Stimulated activated naive CD8-positive, alpha-beta T cell treated with anti-CD3 and anti-CD28 coated beads, Interleukin-15, amount 100 ng/mL, for 72 hours (primary cell): ENCODE measurements at regions not wholly inside any gene's neighbourhood (a gene's known extent, or its start where the extent isn't known, plus 50 kb on each side); places are given as distances from the start of the nearest gene placed in this dataset.

Source experiments
- ATAC-seq: fragments of 150-1000 bp; cut with Tn5 transposase; 2 replicates; pipeline ENCODE4 v1.10.0; 2021; ENCODE audit warnings: mild to moderate bottlenecking, moderate library complexity
- DNase-seq, 2 donors: peaks; one replicate each; pipeline ENCODE4 v3.0.0; 2021 to 2022
- H3K27ac Mint-ChIP-seq, 2 donors: one replicate each; pipeline ENCODE4 v1.8.0; 2022; ENCODE audit warnings: mild to moderate bottlenecking in 2 of 2, mixed read lengths in 2 of 2, moderate library complexity in 2 of 2
- H3K27me3 Mint-ChIP-seq: one replicate; pipeline ENCODE4 v1.8.0; 2022; ENCODE audit warnings: mixed read lengths
- H3K4me1 Mint-ChIP-seq: one replicate; pipeline ENCODE4 v1.8.0; 2022; ENCODE audit warnings: mild to moderate bottlenecking, mixed read lengths
- H3K4me3 Mint-ChIP-seq, 2 donors: one replicate each; pipeline ENCODE4 v1.8.0; 2022; ENCODE audit warnings: mild to moderate bottlenecking in 2 of 2, mixed read lengths in 2 of 2, moderate library complexity in 1 of 2
- H3K9me3 Mint-ChIP-seq, 2 donors: one replicate each; pipeline ENCODE4 v1.8.0; 2022; ENCODE audit warnings: mixed read lengths in 2 of 2

DNA sequence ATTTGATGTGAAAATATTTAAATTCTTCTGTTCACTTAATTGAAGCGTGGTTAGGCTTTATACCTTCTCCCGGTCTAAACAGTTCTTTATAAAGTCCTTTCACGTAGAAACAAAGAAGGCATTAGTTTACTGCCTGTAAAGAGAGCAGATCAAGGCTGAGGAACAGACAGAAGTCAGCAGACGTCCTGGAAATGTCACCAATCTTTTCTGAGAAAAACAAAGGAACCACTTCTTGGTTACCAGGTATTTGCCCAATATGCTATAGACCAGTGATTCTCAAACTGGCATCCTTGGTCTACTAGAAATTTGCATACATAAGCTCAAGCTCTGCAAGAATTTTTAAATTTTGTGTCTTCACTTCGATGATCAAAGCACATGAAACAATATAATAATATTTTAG is 89.2 kb upstream of the STK17B start:
- no peaks in the 10 kb centered on the region for H3K27me3 Mint-ChIP-seq
- H3K9me3 Mint-ChIP-seq: no peaks in the 10 kb centered on the region
- DNase-seq (no peak), ATAC-seq (peak; percentile 70)
- peak overlapping the region; percentile 96 to 97 for H3K27ac Mint-ChIP-seq
- peak overlapping the region; percentile 76 to 81 for H3K4me3 Mint-ChIP-seq
- peaks cover 63% of the 10 kb centered on the region for H3K4me1 Mint-ChIP-seq

DNA sequence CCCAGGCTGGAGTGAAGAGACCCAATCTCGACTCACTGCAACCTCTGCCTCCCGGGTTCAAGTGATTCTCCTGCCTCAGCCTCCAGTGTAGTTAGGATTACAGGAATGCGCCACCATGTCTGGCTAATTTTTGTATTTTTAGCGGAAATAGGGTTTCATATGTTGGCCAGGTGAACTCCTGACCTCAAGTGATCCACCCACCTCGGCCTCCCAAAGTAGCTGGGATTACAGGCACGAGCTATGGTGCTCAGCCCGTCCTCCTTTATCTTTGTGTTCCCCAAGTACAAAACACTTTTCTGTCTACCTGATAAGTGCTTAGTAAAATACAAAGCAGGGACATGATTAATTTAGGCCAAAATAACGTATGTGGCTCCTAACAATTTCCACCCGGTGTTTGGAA is 91.2 kb upstream of the STK17B start:
- DNase-seq: no peak
- Mint-ChIP-seq H3K4me3 (peak overlapping the region; percentile 79 to 85), H3K27ac (peak overlapping the region; percentile 95), H3K27me3 (no peaks in the 10 kb centered on the region), H3K4me1 (peaks cover 70% of the 10 kb centered on the region), H3K9me3 (no peaks in the 10 kb centered on the region)
- ATAC-seq: no peak

DNA sequence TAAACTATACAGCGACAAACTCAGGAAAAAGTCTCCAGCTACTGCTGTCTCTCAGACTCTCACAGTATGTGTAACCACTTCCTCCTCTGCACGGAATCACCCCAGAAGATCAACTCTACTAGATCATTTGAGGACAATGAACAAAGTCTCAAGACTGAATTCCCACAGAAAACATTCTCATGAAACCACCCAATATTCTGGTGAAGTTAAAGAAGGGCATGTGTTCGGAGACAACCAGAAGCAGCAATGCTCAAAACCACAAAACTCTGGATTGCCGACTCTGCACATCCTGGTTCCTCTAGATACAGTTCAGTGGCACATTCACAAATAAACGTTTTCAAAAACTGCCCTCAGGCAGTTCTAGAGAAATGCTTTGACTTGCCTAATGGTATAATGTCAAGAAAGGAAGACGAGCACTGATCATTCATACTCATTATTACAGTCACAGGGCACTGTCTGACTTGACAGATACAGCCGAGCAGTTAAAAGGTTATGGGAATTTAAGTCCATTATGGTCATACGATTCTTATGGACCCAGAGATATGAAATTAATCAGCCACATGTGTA is 91.9 kb upstream of the STK17B start:
- H3K4me3 Mint-ChIP-seq: peak overlapping the region; percentile 79 to 85
- ATAC-seq: peak; percentile 74
- peaks cover 71% of the 10 kb centered on the region for H3K4me1 Mint-ChIP-seq
- no peaks in the 10 kb centered on the region for H3K9me3 Mint-ChIP-seq
- DNase-seq: peak; percentile 29 to 31
- peak overlapping the region; percentile 95 for H3K27ac Mint-ChIP-seq
- no peaks in the 10 kb centered on the region for H3K27me3 Mint-ChIP-seq

DNA sequence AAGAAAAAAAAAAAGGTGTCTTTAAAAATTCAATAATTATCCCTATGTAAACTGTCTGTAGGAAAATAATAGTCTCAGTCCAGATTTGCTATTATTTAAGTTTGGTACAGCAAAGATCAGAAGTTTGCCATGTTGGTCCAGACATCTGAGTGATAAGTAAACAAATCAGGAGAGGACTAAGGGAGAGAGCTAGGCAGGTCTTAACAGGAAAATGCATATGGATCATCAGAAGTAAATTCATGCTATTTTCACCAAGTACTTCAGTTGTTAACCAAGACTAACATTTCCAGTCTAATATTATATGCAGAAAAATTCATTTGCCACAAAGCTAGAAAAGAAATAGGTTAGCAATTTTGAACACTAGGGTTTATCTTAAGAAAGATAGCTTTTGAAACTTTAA is 95.0 kb upstream of the STK17B start:
- H3K27me3 Mint-ChIP-seq: no peaks in the 10 kb centered on the region
- ATAC-seq: no peak
- no peak overlapping the region for H3K27ac Mint-ChIP-seq
- H3K4me3 Mint-ChIP-seq: no peak overlapping the region
- H3K4me1 Mint-ChIP-seq: peaks cover 81% of the 10 kb centered on the region
- no peaks in the 10 kb centered on the region for H3K9me3 Mint-ChIP-seq
- DNase-seq: no peak

DNA sequence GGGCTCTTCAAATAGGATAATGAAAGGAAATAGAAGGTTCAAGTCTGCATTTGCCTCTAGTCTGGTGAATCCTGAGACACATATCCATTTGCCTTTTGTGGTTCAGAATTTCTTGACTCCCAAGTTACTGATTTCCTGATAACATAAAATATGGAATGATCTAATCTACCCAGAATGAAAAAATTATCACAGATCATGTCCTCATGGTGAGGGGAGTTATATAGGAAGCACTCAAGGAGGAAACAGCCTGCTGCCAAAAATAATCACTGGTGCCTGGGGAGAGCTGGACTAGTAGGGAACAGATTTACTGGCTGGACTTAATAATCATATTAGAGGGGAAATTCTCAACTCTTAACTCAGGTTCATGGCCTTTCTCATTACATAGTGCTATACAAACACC is 95.5 kb upstream of the STK17B start:
- DNase-seq (no peak), ATAC-seq (no peak)
- Mint-ChIP-seq H3K27me3 (no peaks in the 10 kb centered on the region), H3K9me3 (no peaks in the 10 kb centered on the region), H3K27ac (no peak overlapping the region), H3K4me3 (peak overlapping the region in 1 of 2 donors; percentile 5), H3K4me1 (peaks cover 81% of the 10 kb centered on the region)

DNA sequence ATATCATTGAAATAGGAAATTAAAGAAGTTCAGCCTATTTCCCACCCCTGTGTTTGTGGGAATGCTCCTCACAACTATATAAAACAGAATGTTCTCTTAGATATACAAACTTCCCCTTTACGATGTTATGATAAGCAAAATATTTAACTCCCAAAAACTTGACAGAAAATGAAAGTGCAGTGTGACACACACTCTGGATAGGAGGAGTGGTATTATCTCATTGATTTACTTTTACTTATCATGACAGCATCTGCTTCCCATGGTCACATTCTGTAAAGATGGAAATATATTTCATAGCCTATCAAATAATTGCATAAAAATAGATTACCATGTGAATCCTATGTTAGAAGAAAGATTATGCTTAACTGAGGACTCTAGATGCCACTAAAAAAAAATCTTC is 96.6 kb upstream of the STK17B start:
- DNase-seq: no peak
- H3K27ac Mint-ChIP-seq: peak overlapping the region in 1 of 2 donors; percentile 74
- H3K27me3 Mint-ChIP-seq: no peaks in the 10 kb centered on the region
- H3K4me1 Mint-ChIP-seq: peaks cover 71% of the 10 kb centered on the region
- no peaks in the 10 kb centered on the region for H3K9me3 Mint-ChIP-seq
- H3K4me3 Mint-ChIP-seq: peak overlapping the region; percentile 77 to 81
- ATAC-seq: no peak

DNA sequence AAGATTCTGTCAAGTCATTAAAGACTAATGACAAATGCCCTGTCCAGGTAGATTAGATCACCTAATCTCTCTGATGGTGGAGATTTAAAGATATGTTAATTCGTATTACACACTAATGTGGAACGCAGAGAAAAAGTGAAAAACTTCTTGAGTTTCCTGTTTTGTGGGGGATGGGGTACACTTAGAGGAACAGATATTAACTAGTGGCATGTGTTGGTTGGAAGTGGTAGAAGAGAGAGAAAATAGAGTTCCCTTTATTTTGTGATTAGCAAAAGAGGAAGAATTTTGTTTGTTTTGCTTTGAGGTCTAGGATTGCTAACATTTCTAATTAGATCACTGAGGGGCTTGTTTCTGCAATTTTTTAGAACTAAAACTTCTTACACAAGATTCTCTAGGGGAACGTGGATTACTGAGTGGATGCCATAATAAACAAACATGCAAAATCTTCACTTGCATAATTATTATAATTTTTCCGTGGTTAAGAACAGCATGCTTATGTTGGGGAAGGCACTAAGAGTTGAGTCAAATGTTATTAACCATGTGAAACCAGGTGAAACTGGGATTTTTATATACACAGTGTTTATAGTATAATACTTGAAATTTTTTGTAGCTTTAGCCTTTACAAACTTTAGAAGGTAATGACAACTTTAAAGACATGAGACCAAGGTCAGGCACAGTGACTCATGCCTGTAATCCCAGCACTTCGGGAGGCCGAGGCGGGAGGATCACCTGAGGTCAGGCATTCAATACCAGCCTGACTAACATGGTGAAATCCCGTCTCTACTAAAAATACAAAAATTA is 97.4 kb upstream of the STK17B start:
- peak; percentile 82 for ATAC-seq
- peak overlapping the region; percentile 74 to 94 for H3K27ac Mint-ChIP-seq
- H3K9me3 Mint-ChIP-seq: no peaks in the 10 kb centered on the region
- peak overlapping the region; percentile 77 to 81 for H3K4me3 Mint-ChIP-seq
- no peaks in the 10 kb centered on the region for H3K27me3 Mint-ChIP-seq
- peaks cover 66% of the 10 kb centered on the region for H3K4me1 Mint-ChIP-seq
- DNase-seq: peak in 1 of 2 donors; percentile 39

DNA sequence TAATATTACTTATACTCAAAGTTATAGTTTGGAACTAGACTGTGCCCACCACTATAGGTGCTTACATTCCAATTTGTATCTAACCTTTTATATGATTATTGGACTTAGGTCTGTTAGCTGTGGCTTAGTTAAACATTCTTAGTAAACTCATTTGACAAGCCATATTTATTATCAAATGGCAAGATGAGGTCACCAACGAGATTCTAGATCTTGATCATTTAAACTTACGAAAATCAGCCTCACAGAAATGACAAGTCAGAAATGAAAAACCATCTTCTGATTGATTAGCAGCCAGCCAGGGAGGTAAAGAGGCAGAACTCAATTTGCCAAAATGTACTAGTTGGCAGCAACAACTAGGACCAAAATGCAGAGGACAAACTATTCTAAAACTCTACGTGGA is 100.4 kb upstream of the STK17B start:
- no peak for DNase-seq
- H3K27me3 Mint-ChIP-seq: no peaks in the 10 kb centered on the region
- H3K9me3 Mint-ChIP-seq: no peaks in the 10 kb centered on the region
- no peak for ATAC-seq
- H3K27ac Mint-ChIP-seq: no peak overlapping the region
- H3K4me3 Mint-ChIP-seq: no peak overlapping the region
- peaks cover 70% of the 10 kb centered on the region for H3K4me1 Mint-ChIP-seq

DNA sequence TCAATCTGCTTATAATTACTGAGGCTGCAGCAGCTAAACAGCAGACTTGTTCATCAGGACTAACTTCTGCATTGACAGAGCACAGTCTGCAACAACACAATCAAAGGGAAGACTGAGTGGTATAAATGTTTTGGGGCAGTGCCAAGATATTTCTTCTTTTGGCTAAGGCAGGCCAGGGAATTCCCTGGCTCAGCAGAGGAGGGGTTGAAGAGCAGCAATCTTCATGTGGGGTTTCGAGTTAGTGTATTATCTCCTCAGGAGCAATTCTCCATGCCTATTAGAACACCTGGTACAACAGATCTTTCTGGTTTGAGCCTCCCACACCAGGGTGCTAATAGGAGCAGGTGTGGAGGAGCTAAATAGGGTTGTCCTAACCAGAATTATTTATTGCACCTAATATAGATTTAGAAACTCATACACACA is 103.0 kb upstream of the STK17B start:
- H3K4me1 Mint-ChIP-seq: peaks cover 56% of the 10 kb centered on the region
- ATAC-seq (peak; percentile 28), DNase-seq (peak in 1 of 2 donors; percentile 18)
- H3K9me3 Mint-ChIP-seq: peaks cover 3 to 5% of the 10 kb centered on the region in 2 donors
- H3K4me3 Mint-ChIP-seq: peak overlapping the region; percentile 42 to 83
- peak overlapping the region; percentile 74 to 98 for H3K27ac Mint-ChIP-seq
- no peaks in the 10 kb centered on the region for H3K27me3 Mint-ChIP-seq

DNA sequence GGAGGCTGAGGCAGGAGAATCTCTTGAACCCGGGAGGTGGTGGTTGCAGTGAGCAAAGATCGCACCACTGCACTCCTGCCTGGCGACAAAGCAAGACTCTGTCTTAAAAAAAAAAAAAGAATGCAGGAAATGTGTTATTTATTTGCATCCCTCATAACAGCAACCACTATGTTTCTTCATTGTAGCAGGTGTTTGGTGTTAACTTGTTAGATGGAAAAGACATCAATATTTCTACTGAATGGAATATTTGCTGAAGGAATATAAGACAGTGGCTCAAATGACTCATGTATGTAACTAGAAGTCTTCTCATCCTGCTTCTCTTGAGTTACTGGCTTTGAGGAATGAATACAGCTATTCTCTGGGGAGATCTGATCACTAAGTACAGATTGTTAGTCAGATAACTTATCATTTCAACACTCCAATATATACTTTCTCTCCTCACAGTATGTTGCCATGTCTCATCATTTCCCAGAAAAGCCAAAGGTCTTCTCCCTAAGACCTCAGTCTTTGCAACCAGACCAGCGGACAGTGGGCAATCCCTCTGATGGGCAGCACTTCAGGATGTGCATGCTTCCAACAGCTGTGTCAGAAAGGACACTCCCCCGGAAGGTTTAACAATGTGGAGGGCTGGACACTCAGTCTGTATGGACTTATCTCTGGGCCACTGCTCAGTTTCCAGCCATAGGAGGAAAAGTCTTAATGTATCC is 104.4 kb upstream of the STK17B start:
- Mint-ChIP-seq H3K9me3 (peaks cover 7 to 9% of the 10 kb centered on the region in 2 donors), H3K27me3 (no peaks in the 10 kb centered on the region), H3K27ac (peak overlapping the region; percentile 74 to 97), H3K4me1 (peaks cover 48% of the 10 kb centered on the region), H3K4me3 (peak overlapping the region; percentile 67 to 83)
- ATAC-seq: peak; percentile 65
- DNase-seq: no peak

DNA sequence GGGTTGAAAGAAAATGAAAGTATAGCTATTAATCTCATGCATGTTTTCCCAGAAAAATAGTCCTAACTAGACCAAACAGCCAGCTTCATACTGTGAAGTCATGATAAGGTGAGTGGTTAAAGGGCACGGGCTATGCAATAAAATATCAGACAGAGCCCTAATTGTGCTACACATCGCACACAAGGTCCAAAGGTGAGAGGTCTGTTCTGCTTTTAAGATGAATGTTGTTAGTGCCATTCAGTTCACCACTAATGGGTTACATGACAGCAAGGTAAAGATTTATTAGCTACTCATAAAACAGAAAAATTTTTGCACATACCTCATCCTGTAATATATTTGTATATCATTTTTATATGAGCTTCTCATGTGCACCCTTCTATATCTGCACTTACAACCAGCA is 105.0 kb upstream of the STK17B start:
- DNase-seq (no peak), ATAC-seq (peak; percentile 21)
- Mint-ChIP-seq H3K27ac (peak overlapping the region; percentile 62 to 97), H3K9me3 (peaks cover 7 to 9% of the 10 kb centered on the region in 2 donors), H3K27me3 (no peaks in the 10 kb centered on the region), H3K4me3 (peak overlapping the region; percentile 67 to 83), H3K4me1 (peaks cover 46% of the 10 kb centered on the region)

DNA sequence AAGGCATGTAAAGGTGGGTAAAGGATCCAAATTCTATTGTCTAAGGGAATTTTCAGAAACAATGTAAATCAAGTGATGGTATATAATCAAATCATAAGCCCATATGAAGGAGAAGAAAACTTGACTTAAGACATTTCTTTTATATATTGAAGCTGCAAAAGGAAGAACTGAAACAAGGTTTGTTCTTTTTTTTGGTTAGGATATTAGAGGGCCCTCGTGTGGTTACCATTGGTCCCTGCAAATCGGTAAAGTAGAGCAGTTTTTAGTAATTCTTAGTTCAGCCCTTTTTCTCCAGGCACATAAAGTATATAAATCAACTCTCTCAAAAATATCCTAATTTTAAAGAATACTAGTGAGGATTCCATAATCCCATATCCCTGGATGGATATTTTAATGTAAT is 105.6 kb upstream of the STK17B start:
- Mint-ChIP-seq H3K9me3 (peaks cover 8 to 9% of the 10 kb centered on the region in 2 donors), H3K4me3 (no peak overlapping the region), H3K27ac (no peak overlapping the region), H3K27me3 (no peaks in the 10 kb centered on the region), H3K4me1 (peaks cover 46% of the 10 kb centered on the region)
- DNase-seq: peak in 1 of 2 donors; percentile 25
- no peak for ATAC-seq

DNA sequence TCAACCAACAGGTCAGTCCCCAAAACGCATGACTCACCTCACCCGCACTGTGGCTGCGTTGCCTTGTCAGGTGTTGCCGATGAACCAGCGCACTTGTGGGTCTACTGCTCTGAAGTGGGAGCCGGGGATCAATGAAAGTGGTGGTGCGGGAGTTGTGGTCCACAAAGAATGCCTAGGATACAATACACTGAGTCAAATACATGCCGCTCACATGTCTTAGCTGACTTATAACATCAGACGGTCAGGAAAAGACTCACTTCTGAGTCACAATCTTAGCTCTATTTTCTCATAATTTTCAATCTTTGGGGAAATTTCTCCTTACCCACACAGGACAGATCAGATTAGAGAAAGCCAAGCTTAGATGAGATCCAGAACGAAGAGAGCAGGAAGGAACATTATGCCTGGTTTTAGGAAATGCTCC is 107.1 kb upstream of the STK17B start:
- Mint-ChIP-seq H3K27me3 (no peaks in the 10 kb centered on the region), H3K4me1 (peaks cover 53% of the 10 kb centered on the region), H3K27ac (peak overlapping the region in 1 of 2 donors; percentile 39), H3K4me3 (peak overlapping the region in 1 of 2 donors; percentile 0), H3K9me3 (peaks cover 9 to 17% of the 10 kb centered on the region in 2 donors)
- peak; percentile 69 for ATAC-seq
- DNase-seq: peak in 1 of 2 donors; percentile 60

DNA sequence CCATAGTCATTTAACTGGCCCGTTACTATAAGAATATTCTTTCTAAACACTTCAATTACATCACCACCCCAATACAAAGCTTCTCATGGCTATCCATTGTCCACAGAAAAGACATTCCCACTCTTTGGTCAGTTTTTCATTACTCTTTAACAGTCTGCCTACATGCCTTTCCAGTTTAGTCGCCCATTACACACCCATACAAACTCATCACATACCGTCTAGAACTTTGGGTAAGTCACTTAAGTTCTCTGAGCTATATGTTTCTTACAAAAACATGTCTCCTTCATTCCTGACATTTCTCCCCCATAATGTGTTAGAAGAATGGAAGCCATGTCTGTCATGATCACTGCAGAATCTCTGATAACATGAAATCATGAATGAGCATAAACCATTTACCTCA is 108.2 kb upstream of the STK17B start:
- Mint-ChIP-seq H3K27me3 (no peaks in the 10 kb centered on the region), H3K4me1 (peaks cover 51% of the 10 kb centered on the region), H3K4me3 (no peak overlapping the region), H3K9me3 (peaks cover 9 to 17% of the 10 kb centered on the region in 2 donors), H3K27ac (peak overlapping the region in 1 of 2 donors; percentile 44)
- DNase-seq: no peak
- no peak for ATAC-seq

DNA sequence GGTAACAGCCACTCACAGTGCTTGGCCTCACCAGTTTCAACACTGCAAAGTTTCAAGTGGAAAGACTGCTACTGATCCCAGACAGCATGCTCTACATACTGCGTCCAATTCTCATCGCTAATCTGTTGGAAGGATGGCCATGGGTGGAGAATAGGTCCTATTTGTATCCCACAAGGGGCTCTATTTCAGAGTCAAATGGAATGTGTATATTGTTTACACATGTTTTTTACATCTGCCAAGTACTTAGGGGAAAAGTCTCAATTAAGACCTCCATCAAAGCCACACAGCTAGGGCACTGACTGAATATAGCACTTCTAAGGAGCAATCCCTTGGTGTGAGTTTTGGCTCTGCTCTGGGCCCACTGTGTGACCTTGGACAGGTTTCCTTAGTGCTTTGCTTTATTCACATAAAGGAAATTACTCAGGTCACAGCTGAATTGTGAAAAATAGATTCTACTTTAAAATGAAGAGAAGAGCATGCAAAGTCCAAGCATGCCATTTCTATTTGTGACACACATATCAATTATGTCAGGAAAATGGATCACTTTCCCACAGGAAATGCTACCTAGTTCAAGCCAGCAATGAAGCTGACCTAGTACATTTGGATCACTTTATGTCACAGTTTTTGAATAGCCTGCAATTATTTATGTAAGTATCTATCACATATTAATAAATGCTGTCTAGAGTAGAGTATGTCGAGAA is 112.9 kb upstream of the STK17B start:
- H3K4me1 Mint-ChIP-seq: peaks cover 56% of the 10 kb centered on the region
- no peak for DNase-seq

More for the DNA sequence above, 112.9 kb upstream of the STK17B start:
- ATAC-seq: no peak
- Mint-ChIP-seq H3K27ac (no peak overlapping the region), H3K4me3 (no peak overlapping the region), H3K27me3 (peaks cover 8% of the 10 kb centered on the region), H3K9me3 (peaks cover 7 to 14% of the 10 kb centered on the region in 2 donors)
